ENCODE measurements at regions not wholly inside any gene's neighbourhood (a gene's known extent, or its start where the extent isn't known, plus 50 kb on each side); places are given as distances from the start of the nearest gene placed in this dataset.
"Not testable (repeated sequence)": the region's sequence is repeated elsewhere in the genome, so short reads cannot be mapped to it uniquely, and the experiment has no call there.

DNA sequence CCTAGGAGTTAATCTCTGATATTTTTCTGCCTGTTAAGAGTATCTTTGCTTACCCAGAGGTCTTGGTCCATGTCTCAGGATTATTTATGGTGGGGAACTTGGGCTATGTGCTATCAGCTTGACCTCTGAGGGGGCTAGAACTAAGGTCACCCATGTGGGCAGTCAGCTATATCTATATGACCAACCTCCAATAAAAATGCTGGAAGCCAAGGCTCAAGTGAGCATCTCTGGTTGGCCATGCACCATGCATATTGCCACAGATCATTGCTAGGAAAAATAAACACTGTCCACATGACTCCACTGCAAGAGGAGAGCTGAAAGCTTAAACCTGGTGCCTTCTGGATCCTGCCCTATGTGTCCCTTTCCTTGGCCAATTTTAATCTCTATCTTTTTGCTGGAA, 196.5 kb upstream of the SLC7A11 start:
- DNase-seq (ENCODE audit: low spot score): no peak

DNA sequence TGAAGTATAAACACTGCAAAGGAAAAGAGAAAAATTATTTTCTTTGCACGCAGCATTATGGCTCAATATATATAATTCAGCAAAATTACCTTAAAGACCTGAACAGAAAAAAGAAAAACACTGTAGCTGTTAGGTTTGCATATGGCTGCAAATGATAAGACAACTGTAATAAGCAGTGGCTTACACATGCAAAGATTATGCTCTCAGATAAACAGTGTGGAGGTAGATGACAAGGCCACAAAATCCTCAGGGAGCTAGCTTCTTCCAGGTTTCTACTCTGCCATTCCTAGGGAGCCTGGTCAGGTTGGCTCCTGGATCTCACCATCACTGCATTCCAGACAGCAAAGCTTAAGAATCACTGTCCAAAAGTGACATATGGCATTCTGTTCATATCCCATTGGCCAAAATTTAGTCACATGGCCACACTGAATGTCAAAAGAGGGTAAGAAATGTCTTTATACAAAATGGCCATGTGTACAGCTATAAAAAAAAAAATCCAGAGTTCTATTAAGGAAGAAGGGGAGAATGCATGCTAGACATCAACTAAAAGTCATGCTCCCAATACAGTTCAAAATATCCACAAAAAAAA, 195.2 kb upstream of the SLC7A11 start:
- DNase-seq (ENCODE audit: low spot score): no peak

DNA sequence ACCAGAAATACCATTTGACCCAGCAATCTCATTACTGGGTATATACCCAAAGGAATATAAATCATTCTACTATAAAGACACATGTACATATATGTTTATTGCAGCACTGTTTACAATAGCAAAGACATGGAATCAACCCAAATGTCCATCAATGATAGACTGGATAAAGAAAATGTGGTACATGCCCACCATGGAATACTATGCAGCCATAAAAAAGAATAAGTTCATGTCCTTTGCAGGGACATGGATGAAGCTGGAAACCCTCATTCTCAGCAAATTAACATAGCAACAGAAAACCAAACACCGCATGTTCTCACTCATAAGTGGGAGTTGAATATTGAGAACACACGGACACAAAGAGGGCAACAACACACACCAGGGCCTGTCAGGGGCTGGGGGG, 193.6 kb upstream of the SLC7A11 start:
- not testable (repeated sequence) for DNase-seq (ENCODE audit: low spot score)

DNA sequence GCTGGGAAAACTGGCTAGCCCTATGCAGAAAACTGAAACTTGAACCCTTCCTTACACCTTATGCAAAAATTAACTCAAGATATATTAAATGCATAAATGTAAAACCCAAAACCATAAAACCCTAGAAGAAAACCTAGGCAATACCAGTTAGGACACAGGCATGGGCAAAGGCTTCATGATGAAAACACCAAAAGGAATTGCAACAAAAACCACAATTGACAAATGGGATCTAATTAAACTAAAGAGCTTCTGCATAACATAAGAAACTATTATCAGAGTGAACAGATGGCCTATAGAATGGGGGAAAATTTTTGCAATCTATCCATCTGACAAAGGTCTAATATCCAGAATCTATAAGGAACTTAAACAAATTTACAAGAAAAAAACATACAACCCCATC, 192.9 kb upstream of the SLC7A11 start:
- not testable (repeated sequence) for DNase-seq (ENCODE audit: low spot score)

DNA sequence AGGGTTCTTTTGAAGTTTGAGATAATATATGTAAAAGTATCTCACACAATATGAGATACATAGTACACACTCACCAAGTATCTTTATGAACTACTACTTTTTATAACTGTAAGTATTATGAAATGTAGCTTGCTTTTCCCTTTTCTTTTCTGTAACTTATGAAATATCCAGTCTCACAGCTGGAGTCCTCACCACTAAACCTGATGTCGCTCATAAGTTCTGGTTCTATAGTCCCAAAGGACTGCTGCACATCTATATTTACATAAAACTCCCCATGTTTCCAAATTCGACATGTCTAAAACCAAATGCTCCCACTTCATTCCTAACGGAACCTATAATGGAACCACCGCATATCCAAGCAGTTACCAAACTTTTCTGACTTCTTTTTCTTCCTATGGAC, 186.5 kb upstream of the SLC7A11 start:
- no peak for DNase-seq (ENCODE audit: low spot score)

DNA sequence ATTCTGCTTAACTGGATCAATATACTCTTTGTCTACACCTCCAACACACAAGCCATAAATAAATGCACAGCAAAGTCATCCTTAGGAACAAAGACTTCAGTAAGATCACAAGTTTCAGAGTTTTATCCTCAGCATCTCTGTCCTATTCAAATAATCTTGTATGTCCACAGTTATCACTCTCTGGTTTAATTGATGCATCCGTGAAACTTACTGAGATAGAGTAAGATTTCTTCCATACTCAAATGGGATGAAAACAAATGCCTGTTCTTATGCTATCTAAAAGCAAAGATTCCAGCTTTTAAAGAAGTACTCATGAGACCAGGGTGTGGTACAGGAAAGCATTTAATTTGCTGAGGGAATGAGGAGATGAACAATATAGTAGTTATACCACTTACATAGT, 184.6 kb upstream of the SLC7A11 start:
- DNase-seq (ENCODE audit: low spot score): no peak

DNA sequence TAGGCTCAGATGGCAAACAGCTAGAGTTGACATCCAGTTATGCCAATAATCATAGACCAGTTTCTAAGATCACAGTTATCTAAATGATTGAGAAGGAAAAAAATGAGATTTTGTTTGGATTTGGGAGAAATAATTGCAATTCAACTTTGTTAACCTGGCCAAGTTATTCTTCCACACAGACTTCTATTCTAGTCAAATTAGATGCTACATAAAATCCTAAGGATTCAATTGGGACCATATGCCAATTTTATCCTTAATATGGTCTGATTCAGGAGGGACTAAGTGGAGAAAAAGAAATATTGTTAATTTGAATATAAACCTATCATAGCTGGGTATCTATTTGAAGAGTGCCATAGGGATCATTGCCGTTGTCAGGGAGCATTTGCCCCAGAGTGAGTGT, 178.3 kb upstream of the SLC7A11 start:
- no peak for DNase-seq (ENCODE audit: low spot score)

DNA sequence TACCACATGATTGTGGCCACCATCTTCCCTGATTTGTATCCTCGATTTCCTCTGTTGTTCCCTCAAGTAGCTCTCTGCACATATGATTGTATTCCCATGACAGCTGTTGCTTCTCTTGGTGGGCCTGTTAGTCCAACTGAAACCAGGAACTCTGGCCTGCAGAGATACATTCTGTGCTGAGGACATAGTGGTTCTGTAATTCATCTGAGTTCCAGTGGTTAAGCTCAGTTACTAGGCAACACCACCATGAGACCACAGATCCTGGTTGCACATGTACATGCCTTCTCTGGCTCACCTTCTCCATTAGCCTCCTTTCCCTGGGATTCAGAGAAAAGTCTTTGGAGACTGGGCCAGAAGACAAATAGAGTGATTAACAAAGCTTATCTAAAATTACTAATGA, 172.1 kb upstream of the SLC7A11 start:
- no peak for DNase-seq (ENCODE audit: low spot score)

DNA sequence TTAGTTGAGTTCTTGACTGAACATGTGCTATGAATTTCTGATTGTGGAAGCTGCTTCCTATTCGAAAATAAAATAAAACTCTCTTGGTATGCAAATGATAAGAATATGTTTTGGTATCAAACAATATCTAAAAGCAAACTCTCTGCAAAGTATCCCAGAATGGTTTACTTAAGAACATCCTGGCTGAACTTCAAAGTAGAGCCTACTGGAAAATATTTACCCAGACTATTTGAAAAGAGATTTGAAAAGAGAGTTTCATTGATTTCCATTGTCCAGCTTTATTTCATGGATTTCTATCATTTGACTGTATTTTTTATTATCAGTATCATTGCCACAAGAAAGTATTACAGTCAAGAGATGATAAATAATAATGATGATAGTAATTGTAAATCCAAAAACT, 171.1 kb upstream of the SLC7A11 start:
- DNase-seq (ENCODE audit: low spot score): no peak

DNA sequence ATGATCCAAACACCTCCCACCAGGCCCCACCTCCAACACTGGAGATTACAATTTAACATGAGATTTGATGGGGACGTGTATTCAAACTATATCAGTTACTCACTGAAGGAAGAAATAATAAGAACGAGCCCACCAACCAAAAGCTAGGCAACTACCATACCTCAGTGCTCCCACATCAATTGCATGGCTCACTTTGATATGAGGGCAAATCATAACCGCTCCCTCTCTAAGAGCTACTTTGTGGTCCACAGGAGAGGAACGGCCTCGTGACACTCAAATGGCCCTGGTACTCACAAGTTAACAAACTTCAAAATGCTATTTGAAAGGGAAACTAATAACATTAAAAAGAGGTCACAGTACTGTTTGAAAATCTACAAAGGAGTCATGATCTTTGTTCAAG, 170.7 kb upstream of the SLC7A11 start:
- DNase-seq (ENCODE audit: low spot score): no peak

DNA sequence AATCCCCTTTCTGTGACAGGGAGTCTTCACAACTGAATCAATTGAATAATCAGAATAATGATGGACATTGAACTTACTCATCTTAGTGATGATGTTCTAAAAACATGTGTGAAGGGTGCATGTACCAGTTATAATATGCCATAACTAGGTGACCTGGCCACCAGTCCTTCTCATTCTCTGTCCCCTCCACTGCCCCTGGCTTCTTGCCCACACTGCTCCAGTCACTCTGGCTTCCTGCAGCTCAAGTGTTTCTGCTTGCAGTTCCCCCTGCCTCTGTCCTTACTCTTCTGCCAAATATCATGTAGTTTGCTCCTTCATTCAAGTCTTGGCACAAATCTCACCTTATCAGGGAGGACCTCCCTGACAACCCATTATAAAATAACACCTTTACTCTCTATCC, 168.1 kb upstream of the SLC7A11 start:
- no peak for DNase-seq (ENCODE audit: low spot score)

DNA sequence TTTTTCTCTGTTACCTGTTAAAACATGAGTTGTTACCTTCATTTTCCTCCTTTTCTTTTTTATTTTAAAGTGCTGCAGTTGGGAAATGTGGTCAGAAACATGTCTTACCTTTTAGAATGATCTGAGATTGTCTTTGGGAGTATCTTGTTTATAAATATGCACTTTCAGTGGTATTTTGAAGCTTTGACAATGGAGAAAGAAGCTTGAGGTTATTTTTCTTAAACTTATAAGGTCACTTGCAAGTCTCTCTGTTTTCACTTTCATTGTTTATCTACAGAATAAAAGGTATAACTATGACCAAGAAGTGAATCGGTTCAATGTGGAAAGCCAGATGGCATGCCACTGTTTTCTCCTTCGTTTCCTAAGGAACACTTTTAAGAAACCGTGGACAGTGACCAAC, 167.5 kb upstream of the SLC7A11 start:
- no peak for DNase-seq (ENCODE audit: low spot score)

DNA sequence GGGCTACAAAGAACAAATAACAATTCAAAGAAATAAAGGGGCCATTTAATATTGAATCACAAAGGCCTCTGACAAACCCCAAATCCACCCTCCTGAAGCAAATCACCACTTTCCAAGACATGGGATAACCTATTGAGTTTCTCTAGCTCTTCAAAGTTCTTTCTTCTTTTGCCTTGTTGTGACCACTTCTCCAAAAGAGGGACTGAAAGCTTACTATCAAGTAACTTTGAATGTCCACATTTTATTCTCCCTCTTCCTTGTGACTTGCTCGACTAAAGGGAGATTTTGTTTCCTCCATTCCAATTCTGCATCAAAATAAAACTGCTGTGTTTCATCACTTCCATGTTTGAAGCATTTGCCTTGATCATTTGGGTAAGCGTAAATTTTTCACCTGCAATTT, 166.6 kb upstream of the SLC7A11 start:
- no peak for DNase-seq (ENCODE audit: low spot score)

DNA sequence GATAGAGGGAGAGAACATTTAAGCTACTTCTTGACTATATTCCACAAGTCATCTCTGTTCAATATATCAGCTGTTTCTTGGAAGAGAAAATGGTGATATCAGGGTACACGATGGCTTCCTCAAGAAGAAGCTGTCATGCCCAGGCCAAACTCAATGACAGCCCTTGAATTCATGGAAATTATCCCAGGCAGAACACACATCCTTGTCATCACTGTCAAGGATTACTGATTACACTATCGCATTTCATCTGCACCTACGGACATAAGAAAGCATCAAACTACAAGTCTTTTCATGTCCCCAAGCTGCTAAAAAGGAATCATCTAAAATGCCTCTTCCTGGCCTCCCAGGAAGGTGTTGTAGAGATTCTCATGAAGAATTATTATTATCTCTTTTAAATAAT, 165.2 kb upstream of the SLC7A11 start:
- no peak for DNase-seq (ENCODE audit: low spot score)

DNA sequence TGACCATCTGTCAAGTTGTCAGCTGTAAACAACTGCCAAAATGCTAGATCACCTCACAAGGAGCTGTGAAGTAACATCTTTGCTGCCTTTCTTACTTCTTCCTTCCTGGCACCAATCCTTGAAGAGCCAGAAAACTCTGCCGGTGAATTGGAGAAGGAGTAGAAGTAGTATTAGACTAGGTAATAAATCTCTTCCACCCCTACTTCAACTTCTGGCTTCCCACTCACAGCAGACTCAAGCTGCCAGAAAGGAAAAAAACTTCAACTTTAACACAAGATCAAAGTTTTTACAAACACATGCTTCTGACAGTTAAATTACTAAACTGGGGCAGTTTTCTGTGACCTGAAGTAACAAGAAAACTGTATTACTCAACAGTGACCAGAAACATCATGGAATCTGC, 164.7 kb upstream of the SLC7A11 start:
- no peak for DNase-seq (ENCODE audit: low spot score)

DNA sequence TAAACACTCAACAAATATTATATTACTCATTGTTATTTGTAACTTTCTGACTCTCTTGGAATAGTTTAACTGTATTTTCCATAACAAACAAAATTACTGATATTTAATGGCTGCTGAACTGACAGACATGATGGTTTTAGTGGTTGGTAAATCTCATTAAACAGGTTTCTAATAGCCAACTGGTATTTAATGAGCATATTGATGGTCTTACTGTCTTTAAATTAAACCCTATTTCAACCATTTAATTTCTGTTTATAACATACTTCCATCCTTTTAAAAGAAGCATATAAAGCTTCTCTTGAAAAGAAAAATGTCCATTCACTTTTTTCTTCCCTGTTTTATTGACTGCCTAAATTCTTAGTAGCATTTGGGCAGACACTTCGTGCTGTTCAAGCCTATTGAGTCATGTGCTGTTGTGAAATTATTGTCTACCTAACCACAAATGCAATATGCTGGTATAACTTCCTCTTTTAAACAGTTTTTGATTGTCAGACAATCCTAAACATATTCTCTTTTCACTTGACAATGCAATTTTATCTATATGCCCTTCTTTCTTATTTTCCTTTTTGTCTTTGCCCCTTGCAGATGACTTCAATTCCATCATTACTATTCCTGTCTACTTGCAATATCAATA, 163.9 kb upstream of the SLC7A11 start:
- DNase-seq (ENCODE audit: low spot score): no peak

DNA sequence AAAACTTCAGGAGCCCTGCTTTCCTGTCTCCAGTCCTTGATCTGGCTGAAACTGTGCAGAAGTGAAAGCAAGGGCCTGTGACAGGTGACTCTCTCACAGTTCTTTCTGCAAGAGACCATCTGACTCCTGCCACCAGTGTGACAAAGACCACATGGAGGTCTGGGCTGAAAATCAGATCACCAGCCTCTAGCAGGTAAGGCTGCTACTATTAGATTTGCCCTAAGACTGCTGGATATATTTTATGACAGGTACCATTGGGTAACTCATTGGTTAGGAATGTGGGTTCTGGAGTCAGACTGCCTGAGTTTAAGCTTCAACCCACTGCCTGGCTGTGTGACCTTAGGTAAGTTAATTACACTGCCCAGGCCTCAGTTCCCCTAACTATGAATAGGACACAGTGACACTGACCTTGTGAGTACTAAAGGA, 163.3 kb upstream of the SLC7A11 start:
- no peak for DNase-seq (ENCODE audit: low spot score)

DNA sequence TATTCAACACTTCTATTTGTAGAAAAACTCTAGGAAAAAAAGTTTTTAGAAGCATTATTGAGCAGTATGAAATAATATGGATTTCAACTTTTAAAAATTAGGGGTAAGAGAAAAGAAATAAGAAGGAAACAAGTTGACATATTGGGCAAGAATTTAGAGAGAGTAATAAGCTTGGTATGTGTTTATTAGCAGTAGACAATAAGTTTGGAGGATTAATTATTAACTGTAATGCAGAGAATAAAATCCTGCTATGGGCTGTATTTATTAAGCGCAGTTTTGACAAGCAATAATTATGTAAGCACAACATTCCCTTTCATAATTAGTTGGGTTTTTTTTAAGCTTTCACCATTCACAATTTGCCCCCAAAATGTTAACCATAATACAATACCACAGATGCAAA, 162.7 kb upstream of the SLC7A11 start:
- no peak for DNase-seq (ENCODE audit: low spot score)

DNA sequence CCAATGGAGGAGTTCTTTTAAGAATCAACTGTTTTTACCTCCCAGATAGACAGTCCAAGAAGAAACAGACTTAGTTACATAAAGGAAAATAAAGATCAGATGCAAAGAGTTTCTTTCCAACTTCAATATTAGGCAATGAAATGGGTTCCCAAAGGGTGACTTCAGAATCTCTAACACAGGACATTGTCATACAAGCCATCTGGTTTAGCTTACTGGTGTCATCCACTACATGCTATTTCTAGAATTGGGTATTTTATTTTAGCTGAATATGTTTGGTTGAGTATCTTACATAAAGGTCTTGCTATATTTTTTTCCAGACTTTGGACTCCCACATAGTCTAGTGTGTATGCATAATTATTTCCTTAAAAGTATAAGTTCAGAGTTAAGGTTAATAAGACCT, 162.1 kb upstream of the SLC7A11 start:
- no peak for DNase-seq (ENCODE audit: low spot score)

DNA sequence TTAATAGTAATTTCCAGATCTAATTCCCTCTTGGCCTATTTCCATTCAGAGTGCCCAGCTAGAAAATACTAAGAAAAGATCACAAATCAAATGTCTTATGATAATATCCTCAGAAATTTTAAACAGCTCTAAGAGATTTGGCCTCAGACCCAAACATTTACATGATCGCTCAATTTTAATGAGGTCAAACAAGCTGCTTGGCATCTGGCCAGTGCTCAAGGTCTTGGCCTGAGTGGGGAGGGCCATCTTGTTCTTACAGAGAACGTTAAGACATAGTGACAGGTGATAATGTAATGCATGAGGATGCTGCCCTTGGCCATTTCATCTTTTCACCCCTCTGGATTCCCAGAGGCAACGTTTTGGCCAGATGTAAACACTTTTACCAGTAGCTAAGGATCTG, 159.2 kb upstream of the SLC7A11 start:
- DNase-seq (ENCODE audit: low spot score): peak; percentile 16

DNA sequence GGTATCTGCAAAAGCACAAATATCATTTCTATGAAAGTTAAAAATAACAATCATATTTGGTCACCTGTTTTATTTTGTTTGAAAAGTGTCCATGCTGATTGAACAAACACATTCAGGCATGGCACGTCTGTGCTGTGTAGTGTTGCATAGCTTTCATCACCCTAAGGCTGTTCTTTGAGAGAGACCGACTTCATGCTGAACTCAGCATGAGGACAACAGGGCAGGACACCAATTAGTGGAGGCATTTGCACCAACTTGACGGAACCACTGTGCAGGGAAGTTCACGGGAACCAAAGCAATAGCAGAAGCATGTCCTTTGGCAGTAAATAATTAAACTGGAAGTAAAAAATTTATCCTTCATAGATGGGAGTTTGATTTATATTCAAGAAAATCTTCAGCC, 158.4 kb upstream of the SLC7A11 start:
- DNase-seq (ENCODE audit: low spot score): no peak

DNA sequence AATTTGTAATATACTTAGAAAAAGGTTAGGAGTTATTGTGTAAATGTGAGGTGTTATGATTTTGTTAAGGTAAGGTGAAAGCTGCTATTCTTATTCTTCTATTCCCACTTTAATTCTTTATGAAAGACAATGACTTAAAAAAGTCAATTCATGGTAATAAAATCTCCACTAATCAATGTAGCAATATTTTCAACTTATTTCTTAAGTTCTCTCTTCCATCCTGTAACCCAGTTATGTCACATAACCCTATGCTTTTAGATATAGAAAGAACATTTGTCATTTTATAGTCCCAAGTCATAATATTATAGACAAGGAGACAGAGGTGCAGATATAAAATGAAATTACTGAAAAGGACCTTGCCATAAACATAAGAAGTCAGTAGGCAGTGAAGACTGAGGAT, 157.9 kb upstream of the SLC7A11 start:
- DNase-seq (ENCODE audit: low spot score): no peak

DNA sequence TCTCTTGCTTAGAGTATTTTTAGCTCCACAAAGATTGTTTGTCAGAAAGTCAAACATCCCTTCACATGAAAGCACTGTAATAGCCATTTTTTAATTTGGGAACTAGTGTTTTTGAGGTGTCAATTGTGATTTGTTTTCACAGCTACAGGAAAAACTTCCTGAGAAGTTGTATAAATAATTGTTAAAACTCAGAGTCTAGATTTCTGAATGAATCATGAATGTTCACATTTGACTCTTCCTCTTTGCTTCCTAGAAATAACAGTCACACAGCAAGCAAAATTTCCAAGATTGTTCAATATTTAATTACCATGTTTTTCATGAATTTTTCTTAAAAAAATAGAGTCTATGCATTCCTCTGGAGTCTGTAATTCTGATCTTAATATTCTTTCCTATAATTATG, 156.9 kb upstream of the SLC7A11 start:
- no peak for DNase-seq (ENCODE audit: low spot score)

DNA sequence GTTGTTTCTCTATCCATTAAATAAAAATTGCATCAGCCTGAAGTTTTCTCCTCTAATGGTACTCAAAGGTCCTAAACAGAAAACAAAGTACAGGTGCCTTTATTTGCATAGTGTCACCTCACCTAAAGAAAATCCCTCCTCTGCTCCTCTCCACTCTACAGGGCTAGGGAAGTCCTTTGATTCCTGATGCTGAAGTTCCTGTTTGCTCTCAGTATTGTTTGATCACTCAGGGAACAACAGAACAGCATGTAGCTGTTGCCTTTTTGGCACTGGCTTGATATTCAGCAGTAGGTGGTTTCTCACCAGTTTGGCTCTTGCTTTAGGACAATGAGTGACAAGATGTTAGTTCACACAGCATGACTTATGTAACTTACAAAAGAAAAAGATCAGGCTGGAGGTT, 156.2 kb upstream of the SLC7A11 start:
- DNase-seq (ENCODE audit: low spot score): peak; percentile 32
